ENCODE measurements at regions not wholly inside any gene's neighbourhood (a gene's known extent, or its start where the extent isn't known, plus 50 kb on each side); places are given as distances from the start of the nearest gene placed in this dataset.

GRCh38 chr18:34001376-34001775 lies 223.3 kb downstream of the NOL4 start:
- TF ChIP-seq, protein P1, sequence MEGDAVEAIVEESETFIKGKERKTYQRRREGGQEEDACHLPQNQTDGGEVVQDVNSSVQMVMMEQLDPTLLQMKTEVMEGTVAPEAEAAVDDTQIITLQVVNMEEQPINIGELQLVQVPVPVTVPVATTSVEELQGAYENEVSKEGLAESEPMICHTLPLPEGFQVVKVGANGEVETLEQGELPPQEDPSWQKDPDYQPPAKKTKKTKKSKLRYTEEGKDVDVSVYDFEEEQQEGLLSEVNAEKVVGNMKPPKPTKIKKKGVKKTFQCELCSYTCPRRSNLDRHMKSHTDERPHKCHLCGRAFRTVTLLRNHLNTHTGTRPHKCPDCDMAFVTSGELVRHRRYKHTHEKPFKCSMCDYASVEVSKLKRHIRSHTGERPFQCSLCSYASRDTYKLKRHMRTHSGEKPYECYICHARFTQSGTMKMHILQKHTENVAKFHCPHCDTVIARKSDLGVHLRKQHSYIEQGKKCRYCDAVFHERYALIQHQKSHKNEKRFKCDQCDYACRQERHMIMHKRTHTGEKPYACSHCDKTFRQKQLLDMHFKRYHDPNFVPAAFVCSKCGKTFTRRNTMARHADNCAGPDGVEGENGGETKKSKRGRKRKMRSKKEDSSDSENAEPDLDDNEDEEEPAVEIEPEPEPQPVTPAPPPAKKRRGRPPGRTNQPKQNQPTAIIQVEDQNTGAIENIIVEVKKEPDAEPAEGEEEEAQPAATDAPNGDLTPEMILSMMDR (conservative IDR thresholded peaks at IDR 0.05; ENCODE audit: low read length), result no peak
- TF ChIP-seq EZH2phosphoT487 (IDR thresholded peaks at IDR 0.05; ENCODE audit: borderline replicate concordance), result no peak

Data from Loucy (cell line).